NCI-H524 (cell line): ENCODE measurements at regions not wholly inside any gene's neighbourhood (a gene's known extent, or its start where the extent isn't known, plus 50 kb on each side); places are given as distances from the start of the nearest gene placed in this dataset.

Experiments used
- DNase-seq, 2 experiments: peaks; one replicate each; lab custom pipeline; 2025; lab: John Stamatoyannopoulos, UW

DNA sequence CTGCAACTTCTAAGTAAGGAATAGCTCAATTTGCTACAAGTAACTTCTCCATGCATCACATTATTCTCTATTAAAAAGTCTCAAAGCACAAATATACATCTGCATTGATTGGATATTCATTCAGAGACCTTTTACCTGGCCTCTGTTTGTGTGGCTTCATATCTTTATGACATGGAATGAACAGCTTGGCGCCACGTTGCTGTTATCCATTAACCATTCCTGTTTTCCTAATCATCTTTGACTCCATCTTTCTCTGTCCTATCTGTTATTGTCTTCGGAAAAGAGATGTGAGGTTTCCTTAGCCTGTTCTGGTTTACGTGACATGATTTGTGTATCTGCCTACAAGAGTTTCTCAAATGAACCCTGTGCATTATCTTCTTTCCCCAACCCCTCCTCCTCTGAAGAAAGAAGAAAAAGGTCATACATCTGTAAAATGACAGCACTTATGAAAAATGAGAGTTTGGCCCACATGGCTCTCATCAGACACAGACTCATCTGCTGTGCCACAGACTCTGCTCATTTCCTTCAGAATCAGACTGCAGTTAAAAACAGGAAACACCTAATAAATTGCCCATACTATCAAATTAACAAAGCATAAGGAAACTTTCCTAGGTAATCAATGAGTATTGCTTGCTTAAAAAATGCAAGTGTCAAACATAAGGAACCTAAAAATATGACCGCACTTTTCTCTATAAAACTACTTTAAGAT is 347.6 kb upstream of the FAM241A start:
- no peak for DNase-seq

DNA sequence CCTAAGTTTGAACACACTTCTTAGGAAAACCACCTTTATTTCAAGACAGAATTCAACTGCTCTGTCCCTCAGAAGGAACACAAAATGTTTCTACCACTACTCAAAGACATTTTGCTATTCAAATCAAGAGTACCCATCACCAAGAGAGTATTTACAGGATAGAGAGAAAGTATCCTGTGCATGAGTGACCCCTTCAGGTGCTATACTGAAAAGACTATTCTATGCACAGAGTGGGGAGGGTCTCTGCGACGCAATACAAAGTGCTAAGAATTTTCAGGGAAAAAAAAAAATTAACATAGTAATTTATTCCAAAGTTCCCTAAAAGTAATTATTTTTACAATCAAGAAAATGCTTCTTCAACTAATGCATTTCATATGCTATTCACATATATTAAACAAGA is 346.4 kb upstream of the FAM241A start:
- DNase-seq = no peak

DNA sequence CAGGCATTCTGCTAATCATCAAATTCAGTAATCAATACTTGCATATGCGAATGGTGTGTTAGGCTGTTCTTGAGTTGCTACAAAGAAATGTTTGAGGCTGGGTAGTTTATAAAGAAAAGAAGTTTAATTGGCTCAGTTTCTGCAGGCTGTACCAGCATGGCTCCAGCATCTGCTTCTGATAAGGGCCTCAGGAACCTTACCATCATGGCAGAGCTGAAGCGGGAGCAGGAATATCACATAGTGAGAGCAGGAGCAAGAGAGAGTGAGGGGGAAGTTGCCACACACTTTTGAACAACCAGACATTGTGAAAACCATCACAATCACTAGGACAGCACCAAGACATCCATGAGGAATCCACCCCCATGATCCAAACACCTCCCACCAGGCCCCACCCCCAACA is 344.7 kb upstream of the FAM241A start:
- DNase-seq = no peak

DNA sequence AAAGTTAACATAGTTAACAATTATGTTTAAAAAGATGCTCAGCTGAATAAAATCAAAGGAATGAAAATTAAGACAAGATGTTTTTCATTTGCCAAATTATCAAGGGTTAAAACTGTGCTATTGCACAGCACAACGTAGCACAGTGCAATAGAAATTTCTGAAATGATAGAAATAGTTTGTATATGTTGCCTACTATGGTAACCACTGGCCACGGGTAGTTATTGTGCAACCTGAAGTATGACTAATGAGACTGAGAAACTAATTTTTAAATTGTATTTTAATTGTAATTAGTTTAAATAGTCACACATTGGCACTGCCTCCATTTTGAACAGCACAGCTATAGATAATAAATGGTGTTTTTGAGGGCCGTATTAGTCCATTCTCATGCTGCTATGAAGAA is 343.1 kb upstream of the FAM241A start:
- DNase-seq = no peak

DNA sequence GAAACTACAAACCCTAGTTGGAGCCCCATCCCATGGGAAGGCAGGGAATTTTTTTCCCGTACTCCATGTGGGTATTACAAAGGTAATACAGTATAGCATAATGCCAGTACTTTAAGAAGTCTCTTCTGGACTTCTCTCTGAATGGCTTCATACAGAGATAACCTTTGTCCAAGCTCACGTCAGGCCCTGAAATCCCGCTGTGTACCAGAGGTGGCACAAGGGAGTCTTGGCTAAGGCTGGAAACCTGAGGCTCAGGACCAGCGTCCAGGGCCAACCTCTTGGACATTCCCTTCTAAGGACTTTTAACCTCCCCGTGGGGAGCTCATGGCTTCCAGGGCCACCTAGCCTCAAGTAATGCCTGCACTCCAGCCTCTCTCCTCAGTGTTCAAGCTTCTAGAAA is 338.9 kb upstream of the FAM241A start:
- no peak for DNase-seq

DNA sequence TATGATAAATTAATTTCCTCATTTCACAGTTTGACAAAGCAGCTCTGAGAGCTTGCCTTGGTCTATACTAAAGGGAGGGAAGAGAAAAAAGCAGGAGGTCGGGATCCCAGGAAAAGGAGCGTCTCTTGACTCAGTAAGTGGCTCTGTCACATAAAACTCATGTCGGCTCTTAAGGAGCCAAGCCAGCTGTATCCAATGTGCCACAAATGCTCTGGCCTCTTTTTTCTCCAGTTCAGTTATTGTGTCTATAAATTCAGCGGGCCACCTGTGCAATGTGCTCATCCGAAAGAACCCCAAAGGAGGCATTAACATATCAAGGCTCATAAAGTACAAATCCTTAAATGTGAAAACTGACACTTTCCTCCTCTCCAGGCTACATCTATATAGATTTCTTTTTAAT is 337.7 kb upstream of the FAM241A start:
- peak; percentile 49 to 81 for DNase-seq

DNA sequence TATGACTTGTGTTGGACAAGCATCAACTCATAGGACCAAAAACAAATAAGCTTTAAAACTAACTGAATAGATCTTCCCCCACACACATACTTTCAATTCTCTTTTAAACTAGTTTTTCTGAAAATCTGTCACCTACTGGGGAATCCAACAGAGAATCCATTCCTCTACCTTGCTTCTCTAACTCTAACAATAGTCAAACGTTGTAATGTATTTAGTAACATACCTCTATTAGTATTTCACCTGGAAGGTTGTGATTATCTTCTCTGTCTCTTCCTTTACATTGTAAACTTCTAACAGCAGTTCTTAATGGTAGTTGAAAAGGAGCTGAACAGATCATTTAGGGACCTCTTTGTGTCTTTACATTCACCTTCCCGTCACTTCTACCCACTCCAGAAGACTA is 337.1 kb upstream of the FAM241A start:
- DNase-seq = no peak

DNA sequence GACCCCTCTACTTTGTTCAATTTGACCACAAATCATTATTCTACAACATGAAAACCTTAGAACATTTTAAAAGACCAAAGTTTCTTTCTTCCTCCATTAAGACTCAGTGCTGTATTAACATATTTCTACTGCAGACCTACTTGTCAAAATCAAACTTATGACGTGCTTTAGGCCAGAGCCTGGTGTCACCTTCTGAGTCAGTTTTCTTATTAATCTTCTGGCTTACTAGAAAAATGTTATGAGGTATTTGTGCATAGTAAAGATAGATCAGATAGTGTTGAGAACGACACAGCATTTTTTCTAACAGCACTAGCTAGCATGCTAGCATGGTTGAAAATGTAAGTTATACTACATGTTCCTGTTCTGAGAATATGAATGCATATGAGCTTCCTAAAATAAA is 333.6 kb upstream of the FAM241A start:
- DNase-seq = no peak

DNA sequence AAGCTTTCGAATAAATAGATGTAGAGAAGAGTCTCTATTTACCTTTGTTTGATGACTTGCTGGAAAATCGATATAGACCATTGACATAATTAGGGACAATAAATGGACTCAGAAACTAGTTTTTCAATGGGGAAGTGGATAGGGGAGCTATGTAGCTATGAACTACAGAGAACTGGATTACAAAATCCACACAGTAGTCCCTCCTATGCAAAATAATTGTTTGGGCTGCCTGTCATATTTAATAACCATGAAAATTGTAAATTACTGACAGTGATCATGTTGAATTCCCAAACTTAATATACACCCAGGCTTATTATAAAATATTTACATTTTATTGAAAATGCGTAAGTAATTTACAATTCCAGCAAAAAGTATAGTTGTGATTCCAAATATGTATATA is 333.1 kb upstream of the FAM241A start:
- DNase-seq = no peak

DNA sequence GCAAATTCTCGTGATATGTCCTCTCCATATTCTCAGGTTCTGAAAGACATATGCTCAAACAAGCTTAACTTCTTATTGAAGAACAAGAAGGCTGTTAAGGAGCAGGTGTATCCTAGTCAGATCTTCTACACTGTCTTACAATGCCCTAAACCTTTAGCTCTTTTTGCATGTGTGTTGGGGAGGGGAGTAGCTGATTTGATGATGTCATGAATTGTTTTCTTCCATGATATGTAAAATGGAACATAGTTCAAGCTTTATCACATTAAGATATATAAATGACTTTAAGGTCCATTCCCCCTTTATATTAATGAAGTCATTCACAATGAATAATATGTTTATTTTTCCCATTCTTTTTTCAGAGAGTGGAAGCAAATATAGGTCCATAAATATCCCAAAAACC is 332.5 kb upstream of the FAM241A start:
- DNase-seq = no peak

DNA sequence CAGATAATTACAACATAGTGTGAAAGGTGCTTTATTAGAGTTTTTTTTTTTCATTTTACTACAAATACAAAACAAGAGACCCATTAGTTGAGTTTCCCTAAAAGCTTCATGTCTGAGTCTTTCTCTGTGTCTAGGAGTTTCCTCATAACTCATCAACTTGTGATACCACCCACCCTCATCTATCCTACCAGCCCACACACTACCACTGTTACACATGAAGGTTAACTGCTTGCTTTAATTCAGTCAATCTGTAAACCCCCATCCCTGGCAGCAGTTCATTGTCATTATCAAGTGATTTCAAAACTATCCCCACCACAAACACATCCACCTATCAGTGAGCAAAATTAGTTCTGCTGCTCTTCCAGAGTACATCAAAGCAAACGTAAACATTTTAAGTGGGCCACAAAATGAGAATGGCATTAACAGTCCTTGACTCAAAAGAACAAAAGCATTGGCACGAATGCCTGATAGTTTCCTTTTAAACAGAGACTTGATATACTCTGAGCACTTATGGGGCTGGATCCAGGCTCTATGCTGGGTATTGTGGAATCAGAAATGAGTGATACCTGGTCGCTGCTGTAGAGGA is 331.6 kb upstream of the FAM241A start:
- DNase-seq = no peak

DNA sequence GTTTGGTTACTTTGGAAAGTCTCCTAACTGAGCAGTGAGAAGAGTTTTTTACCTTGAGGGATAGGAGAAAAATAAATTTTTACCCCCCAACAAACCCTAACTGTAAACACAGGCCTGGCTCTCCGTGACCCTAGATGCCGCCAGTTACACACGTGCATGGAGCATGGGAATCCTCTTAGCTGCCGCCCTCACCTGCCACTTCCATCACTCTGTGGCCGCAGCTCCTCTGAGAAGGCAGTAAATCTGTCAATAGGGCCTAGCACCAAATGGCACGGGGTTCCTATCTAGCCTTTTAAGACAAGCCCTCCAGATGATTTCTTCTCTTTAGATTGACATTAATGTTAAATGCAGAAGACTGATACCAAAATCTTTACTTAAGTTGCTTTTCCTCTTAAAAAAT is 330.3 kb upstream of the FAM241A start:
- DNase-seq = peak in 1 of 2 experiments; percentile 1

DNA sequence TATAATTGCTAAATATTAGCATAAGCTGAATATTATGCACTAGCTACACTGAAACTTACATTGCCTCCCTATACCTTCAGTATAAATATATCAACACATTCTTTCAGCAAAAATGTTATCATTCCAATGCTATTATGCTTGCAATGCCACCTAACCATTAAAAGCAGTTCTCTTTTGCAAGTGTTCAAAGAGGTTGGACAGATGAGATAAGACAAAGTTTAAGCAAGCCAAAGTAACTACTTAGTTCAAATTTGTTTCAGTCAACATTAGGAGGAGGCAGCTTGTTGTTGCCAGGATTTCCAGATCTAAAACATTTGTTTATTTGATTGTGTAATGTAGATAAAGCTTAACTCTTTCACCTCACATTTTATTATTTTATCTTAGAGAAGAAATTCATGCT is 323.9 kb upstream of the FAM241A start:
- DNase-seq = no peak

DNA sequence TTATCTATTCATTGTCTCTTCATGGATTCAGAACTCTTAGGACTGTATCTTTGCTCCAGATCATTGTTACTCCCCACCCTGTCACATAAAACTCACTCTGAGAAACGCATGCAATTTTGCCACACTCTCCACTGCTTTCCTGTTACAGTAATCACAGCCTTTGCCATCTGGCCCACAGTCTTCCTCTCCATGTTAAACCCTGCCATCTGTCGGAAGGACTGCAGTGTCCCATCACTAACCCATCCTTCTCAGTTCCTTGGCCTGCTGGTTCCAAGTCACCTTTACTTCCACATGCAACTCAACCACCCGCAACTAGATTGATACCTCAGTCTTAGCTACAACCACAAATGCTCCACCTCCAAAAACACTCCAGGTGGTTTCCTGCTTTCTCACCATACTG is 308.7 kb upstream of the FAM241A start:
- DNase-seq = peak; percentile 71 to 85

DNA sequence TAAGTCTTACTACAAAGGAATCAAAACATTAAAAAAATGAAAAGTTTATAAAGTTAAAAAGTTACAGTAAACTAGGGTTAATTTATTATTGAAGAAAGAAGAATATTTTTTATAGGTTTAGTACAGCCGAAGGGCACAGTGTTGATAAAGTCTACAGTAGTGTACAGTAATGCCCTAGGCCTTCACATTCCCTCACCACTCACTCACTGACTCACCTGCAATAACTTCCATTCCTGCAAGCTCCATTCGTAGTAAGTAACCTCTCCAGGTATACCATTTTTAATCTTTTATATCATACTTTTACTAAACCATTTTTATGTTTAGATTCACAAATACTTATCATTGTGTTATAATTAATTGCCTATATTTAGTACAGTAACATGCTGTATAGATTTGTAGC is 307.5 kb upstream of the FAM241A start:
- DNase-seq = no peak

DNA sequence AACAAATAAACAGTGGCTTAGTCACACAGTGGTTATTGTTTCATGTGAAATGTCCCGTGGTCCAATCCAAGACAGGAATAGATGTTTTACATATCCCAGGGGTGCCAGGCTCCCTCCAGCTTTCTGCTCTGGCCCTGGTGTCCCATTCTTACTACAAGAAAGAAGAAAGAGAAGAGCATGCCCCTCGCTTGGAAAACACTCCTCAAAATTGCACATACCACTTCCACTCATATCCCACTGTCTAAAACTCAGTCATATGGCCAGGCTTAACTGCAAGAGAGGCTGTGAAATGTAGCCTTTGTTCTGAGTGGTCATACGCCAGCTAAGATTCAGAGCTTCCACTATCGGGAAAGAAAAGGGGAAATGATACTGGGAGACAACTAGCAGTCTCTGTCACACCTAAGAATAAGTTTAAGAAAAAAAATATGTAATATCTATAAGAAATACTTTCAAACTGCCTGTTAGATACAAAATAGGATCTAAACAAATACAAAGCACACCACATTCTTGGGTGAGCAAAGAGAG is 306.8 kb upstream of the FAM241A start:
- no peak for DNase-seq

DNA sequence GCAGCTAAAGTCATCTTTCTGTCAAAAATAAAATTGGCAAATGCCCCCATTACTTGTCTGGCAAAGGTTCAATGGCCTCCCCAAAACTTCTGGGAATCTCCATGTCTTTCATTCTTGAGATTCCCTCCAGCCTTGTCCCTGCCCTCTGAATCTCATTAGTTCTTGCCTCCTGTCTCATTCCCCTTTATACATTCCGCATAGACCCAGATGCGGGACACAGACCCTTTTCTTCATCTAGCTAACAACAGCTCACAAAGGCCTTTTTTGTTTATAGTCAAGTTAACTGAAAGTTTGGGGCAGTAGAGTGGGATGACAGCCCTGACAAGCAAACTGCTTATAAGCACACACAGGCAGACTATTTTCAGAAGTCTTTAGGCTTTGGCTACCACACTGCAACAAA is 306.1 kb upstream of the FAM241A start:
- DNase-seq = no peak

DNA sequence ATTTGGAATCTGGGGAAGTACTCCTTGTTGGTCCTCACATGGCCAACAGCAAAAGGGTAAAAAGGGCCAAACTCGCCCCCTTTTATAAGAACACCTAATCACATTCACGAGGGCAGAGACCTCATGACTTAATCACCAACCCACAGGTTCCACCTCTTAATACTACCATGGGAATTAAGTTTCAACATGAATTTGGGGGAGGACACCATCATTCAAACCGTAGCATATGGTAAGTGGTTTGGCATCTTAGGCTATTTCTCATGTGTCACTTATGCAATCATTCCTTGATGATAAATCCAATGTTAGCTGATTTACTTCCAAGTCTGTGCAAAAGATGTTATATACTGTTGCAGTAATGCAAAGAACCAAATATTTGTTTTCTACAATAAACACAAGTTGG is 302.9 kb upstream of the FAM241A start:
- no peak for DNase-seq

DNA sequence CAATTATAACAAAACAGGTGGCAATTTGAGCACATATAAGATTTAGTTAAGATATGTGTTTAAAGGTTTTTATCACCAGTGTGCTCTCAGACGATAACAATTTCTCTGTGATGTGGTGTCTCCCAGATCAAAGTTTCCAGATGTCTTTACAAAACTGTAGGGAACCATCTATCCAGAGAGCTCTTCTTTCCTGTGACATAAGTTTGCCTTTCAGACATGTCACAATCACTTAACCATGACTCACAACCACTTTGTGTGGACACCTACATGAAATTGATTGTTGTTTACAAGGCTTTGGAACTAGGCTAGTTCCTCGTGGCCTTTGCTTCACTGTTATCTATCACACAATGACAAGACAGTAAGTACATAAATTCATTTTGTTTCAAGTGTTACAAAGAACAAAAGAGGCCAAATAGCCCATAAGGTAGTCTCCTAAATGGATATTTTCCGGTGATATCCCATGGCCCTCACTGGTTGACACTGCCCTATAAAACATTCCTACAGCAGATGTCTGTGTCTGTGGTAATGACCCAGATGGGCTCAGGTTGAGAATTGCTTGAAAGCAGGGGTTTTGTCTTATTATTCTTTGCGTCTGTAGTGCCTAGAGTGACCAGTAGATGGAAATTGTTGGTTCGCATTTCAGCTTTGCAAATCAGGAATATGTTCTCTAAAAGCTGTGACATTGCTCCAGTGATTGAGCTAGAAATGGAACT is 297.8 kb upstream of the FAM241A start:
- DNase-seq = peak; percentile 2 to 63

DNA sequence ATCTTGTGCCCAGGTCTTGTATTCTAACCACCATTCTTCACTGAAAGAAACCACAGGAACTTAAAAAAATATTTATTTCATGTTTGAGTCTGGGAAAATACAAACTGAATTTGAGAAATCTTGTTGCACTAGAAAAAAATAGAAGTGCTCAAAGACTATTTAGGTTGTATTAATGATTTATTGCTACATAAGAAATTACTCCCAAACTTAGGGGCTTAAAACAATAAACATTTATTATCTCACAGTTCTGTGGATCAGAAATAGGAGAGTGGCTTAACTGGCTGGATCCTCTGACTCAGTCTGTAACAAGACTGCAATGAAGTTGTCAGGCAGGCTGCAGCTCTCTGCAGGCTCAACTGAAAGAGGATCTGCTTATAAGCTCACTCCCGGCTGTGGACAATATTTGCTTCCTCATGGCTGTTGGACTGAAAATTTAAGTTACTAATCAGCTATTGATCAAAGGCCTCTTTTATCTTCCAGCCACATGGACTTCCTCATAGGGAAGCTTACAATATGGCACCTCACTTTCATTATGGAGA is 295.4 kb upstream of the FAM241A start:
- no peak for DNase-seq

DNA sequence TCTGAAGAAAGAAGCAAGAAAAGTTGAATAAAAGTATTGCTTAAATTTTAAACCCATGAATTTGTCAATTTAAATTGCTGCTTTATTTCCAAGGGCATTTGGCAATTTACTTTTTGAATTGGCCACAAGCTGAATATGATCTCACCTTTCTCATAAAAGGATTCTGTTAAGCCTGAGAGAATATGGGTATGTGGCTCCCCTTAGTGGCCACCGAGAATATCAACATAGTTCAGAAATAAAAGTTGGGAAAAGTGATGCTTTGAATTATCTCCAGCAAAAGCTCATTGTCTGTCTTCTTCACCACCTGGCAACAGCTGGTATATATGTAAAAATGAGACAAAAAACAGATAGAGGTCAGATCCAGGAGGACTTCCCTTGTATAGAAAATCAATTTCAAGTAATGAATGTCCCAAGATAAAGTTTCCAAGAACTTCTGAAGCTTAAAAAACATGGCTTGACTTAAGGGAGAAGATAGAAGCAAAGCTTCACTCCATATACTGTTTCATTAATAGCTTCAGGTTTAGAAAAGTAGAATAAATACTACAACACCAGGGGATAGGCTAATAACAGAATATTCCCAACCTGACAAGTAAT is 290.7 kb upstream of the FAM241A start:
- DNase-seq = peak in 1 of 2 experiments; percentile 40

DNA sequence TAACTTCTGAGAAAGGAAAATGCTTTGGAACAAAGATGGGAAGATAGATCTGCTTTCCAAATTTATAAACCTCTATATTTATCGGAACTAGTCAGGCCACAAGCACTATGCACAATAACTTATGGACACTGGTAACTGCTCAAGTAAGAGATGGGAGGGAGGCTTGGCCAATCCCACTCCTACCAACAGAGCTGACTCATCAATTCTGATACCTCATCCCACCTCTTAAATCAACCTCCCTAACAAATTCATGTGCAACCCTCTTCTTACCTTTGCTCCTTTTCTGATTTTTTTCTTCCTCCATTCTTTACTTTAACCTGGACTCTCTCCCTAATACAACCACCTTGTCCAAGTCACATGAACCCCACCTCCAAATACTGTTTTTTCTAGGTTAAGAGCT is 289.9 kb upstream of the FAM241A start:
- no peak for DNase-seq

DNA sequence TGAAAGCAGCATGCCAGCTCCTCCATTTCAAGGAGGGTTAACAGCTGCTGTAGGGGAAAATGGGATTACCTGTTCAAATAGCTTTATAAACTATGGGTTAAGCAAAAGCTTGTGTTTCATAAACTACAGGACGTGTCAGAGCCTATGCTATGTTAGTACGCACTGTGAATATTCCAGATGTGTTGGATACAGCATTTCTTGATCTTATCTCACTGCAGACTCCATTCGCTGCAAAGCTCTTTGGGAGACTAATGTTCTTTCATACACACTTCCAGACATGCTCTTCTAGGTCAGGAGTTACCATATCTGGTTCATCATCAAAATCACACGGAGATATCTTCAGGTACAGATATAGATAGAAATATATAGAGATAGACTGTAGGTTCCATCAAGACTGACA is 281.2 kb upstream of the FAM241A start:
- DNase-seq = peak in 1 of 2 experiments; percentile 44
